ENCODE measurements at regions not wholly inside any gene's neighbourhood (a gene's known extent, or its start where the extent isn't known, plus 50 kb on each side); places are given as distances from the start of the nearest gene placed in this dataset.

DNA sequence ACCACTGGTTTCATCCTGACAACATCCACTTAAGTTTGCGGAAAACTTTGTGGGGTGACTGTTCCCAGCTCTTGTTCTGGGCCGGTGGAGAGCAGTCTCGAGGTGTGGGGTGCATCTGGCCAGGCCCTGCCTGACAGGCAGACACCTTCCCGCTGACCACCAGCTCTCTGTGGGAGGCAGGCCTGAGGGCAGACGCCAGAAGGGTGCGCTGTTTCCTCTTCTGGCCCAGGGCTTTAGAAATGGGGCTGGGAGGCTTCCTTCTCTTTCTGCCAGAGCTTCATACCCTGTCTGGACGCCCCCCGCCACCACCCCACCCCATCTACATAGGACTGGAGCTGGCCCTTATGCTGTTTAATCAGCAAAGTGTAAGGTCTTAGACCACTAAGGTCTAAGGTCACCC is 263.8 kb downstream of the LOXHD1 start:
- no peak for DNase-seq

DNA sequence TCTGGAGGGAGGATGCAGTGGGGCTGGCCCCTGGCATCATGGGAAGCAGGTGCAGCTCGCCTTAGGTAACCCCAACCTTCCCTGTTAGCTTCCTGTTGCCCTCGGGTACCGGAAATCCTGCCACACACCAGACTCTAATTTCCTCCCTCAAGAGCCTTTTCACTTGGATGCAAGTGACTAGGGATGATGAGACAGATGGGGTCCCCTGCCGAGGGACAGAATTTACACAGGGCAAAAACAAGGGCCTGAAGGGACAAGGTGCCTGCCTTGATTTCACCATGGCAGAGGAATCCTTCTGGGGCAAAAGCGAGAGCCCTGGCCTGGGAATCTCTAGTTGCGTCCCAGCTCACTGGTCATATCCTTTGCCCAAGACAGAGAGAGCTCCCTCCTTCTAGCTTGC is 263.1 kb downstream of the LOXHD1 start:
- no peak for DNase-seq

DNA sequence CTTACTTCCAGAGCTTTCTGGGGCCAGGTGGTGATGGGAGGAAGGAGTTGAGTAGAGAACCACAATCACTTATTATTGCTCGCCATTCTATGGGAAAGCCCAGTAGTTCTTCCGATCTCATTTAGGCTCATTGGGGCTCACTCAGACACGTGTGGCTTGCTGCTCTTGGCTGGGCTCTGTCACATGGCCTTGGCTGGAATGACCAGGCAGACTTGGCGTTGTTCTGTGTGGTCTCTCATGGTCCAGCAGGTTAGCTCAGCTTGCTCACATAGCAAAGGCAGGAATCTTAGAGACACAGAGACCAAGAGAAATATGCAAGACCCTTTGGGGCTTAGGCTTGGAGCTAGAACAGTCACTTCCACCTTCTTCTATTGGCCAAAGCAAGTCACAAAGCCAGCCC is 261.2 kb downstream of the LOXHD1 start:
- DNase-seq: no peak

DNA sequence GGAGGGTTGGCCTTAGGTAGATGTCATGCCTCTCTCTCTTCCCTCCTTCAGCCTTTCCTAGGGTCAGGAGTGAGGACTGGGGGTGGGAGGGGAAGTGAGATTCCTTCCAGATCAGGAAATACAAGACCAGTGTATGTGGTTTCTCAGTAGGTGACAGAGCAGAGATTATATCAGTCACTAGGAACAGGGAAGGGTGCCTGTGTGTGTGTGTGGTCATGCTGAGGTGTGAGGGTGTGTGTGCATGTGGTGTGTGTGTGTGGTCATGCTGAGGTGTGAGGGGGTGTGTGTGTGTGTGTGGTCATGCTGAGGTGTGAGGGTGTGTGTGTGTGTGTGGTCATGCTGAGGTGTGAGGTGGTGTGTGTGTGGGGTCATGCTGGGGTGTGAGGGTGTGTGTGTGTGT is 259.8 kb downstream of the LOXHD1 start:
- no peak for DNase-seq

DNA sequence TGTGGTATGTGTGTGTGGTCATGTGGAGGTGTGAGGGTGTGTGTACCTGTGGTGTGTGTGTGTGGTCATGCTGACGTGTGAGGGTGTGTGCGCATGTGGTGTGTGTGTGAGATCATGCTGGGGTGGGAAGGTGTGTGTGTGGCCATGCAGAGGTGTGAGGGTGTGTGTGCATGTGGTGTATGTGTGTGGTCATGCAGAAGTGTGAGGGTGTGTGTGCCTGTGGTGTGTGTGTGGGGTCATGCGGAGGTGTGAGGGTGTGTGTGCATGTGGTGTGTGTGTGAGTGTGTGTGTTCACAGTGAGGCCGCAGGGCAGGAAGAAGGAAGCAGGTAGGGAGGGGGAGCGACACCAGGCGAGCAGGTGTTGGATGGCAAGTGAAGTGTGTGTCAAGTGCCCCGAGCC is 259.0 kb downstream of the LOXHD1 start:
- no peak for DNase-seq

DNA sequence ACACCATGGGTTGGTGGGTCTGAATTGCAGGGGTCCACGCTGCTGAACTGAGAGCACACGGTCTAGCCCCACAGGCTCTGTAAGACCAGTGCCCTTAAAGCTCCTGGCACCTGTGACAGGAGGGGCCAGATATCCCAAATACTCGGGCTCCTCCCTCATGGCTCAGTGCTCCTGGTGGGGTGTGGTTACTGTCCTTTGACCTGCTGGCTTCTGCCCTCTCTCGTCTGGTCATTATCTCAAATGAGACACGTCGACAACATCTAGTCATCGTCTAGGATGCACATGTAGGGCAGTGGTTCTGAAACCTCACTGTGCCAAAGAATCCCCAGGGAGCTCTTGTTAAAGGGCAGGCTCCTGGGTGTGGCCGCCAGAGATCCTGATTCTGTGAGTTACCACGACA is 258.4 kb downstream of the LOXHD1 start:
- DNase-seq: no peak

DNA sequence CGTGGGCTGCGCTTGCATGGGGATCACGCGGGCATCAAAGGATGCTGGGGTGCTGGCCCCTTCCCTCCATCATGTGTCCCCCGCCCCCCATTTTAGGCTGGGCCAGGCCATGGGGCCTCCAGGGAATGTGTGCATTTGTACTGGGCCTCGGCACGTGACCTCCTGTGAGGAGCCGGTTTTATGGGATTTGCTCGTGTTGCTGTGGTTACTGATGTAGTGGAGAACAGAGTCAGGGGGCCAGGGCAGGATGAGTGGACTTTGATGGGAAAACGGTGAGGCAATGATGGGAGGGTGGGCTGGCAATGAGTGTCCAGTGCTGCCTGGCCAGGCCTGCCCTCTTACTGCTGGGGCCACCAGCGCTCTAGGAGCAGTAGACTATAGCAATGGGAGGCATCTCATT is 257.7 kb downstream of the LOXHD1 start:
- no peak for DNase-seq

DNA sequence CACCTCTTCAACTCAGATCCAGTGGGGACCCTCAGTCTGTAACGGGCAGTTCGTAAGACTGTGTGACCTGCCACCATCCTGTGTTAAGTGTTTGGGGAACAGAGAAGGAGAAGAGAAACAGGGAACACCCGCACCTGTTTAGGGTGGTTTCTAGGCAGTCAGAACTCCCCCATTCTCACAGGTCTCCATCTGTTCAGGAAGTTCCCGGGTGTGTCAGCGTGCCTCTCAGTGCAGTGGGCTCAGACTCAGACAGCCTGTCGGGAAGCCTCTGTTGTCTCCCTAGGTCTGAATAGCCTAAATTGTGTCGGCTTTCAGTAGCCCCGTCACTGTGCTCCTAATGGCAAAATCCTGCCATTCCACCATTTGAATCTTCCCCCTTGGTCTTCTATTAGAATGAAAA is 256.6 kb downstream of the LOXHD1 start:
- DNase-seq: no peak

DNA sequence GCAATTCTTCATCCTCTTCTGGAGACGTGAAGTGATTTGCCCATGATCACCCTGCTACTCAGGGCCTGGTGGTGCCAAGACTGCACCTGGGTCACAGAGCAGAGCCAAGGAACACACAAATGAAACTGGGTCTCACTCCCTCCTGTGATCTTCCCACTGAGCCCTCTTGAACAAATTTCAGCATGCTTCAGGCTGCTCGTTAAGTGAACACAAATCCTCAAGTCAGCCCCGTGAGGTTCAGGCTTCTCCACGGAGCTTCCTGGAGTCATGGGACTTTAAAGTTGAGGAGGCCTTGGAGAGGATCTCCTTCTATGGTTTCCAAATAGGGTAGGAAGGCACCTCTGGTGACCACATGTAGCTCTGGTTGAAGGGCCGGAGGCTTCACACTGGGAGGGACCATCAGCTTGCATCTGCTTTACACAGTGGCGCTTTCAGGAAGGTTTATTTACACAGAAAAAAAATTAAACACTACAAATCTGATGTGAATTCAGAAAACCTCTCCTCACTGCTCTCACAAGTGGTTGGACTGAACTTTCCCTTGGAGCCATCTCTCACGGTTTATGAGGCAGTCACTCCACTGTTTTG is 255.4 kb downstream of the LOXHD1 start:
- no peak for DNase-seq

DNA sequence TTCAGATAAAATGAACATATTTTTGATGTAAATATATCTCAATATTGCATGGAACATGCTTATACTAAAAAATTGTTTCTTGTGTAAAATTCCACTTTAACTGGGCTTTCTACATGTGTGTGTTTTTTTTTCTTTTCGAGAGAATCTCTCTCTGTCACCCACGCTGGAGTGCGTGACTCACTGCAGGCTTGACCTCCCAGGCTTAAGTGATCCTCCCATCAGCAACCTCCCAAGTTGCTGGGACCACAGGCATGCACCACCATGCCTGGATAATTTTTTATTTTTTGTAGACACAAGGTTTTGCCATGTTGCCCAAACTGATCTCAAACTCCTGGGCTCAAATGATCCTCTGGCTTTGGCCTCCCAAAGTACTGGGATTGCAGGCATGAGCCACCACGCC is 254.6 kb downstream of the LOXHD1 start:
- no peak for DNase-seq

DNA sequence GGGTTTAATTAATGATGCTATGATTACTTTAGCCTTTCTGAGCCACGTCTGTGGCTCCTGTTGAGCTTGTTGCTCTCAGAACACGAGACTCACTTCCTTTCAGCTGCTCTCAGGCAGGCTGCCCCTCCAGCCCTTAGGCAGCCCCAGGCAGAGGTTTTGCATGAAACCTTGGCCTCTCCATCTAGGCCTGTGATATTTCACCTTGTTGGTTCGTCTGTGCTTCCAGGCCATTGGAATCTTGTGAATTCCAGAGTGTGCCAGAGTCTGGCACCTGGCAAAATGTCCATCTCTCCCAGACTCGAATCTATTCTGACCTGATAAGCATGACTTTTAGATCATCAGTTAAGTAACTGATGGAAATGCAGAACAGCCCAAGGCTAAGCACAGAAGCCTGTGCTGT is 254.1 kb downstream of the LOXHD1 start:
- no peak for DNase-seq

DNA sequence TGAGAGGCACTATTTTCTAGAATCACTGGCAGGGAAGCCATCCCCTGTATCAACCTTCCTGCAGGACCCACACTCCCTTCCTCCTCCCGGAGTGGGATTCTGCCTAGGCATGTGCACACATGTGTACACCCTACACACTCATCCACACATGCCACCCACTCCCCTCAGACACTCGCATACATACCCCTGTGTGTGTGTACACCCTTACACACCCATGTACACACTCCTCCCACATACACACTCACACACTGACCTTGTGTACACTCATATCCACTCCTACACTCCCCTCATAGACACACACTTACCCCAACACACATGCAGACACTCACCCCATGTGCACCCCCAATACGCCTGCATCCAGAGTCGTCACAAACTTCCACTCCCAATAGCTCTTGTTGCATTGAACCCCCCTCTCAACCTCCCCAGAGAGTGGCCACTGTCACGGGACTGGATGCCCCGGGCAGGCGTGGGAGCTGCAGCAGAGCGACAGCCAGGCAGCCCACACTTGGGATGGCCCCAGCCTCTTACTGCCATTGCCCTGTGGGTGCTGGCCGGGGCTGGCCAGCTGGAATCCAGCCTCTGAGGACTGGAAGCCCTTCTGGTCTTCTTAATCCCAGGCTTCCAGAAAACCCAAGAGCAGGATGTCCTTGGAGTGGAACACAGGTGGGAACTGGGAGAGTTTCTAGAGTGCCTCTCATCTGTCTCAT is 251.0 kb downstream of the LOXHD1 start:
- DNase-seq: no peak

DNA sequence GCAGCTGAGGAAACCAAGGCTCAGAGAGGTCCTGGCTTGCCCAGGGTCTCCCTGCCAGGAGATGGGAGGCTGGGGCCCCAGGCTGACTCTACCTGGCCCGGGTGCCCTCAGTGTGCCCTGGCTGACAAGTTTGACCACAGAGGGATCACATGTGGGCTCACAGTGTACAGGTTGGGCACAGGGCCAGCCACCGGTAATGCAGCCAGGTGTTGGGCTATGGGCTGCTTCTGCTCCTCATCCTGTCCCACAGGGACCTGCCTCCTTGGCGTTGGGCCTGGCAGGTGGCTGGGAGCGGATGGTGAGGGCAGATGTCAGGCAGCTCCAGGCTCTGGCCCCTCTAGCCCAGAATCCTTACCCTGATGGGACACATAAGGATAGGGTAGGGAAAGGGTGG is 250.5 kb downstream of the LOXHD1 start:
- DNase-seq: no peak

DNA sequence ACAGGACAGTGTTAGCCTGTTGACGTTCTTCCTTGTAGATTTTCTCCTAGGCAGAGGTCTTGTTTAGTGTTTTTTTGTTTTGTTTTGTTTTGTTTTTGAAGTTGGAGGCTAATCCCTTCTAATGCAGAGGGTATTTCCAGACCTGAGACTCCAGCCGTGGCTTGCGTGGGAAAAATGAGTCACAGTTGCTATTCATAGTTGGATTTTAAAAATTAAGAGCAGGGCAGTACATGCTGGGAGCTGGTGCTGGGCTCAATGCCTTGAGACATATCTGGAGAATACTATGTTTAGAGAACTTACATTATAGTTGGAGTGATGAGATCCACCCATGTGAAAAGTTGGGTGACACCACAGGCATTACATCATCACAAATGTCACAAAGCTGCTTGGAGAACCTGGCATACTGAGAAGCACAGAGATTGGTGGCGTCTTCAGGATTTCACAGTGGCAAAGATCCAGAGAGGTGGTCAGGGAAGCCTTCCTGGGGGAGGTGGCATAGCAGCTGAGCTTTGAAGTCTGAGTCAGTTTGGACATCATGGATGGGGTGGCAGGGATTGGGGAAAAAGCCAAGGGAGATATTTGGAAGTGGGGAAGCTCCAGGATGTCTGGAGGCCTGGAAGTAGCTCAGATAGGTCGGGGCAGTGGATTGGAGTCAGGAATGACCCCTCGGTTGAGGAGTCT is 249.4 kb downstream of the LOXHD1 start:
- DNase-seq: no peak

DNA sequence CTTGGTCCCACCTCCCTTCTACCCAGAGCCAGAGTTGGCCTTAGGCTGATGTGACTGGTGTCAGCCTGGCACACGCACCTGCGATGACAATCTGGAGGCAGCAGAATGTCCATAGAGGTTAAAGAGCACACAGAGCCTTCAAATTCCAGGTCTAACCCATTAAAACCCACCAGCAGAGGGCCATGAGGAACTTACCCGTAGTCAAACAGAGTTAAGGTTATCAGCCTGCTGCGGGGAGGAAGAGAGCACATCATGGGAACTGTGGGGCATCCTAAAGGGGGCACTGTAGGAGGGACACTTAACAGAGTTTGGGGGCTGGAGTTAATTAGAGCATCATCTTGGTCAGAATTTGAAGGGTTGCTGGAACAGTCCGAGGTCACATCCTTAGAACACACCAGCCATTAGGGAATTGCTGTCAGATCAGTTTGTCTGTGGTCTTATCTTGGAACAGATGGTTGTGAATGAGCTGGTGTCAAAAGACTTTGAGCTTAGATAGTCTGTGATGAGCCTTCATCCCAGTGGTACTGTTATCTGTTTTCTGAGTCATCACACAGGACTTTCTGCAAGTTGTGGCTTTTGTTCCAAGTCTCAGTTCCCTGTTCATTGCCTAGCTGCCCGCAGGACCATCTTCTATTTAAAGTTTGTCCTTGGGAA is 248.6 kb downstream of the LOXHD1 start:
- DNase-seq: no peak

DNA sequence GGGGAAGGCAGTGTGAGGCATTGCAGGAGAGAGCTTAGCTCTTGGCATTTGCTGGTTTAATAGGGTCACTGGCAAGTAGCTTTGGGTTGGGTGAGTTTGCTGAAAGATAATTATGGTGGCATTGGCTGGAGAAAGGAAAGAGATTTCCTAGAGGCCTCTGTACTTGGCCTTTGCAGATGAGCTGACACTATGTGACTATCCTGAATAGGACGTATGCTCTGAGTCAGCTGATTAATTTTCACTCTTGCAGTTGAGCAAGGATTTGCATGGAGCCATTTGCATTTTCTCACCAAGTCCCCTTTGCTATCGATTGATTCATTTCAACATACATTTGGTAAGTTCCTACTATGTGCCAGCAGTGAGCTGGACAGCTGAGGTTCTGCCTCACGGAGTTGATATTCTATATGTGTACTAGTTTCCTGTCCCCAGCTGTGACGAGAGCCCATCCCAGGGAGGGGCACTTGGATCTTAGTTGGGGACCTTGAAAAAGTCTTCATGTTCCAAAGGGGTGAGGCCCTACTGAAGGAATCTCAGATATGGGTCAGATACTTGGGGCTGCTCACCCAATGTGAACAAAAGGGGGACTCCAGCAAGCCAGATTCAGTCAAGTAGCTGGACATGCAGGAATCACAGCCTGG is 245.7 kb downstream of the LOXHD1 start:
- DNase-seq: no peak

DNA sequence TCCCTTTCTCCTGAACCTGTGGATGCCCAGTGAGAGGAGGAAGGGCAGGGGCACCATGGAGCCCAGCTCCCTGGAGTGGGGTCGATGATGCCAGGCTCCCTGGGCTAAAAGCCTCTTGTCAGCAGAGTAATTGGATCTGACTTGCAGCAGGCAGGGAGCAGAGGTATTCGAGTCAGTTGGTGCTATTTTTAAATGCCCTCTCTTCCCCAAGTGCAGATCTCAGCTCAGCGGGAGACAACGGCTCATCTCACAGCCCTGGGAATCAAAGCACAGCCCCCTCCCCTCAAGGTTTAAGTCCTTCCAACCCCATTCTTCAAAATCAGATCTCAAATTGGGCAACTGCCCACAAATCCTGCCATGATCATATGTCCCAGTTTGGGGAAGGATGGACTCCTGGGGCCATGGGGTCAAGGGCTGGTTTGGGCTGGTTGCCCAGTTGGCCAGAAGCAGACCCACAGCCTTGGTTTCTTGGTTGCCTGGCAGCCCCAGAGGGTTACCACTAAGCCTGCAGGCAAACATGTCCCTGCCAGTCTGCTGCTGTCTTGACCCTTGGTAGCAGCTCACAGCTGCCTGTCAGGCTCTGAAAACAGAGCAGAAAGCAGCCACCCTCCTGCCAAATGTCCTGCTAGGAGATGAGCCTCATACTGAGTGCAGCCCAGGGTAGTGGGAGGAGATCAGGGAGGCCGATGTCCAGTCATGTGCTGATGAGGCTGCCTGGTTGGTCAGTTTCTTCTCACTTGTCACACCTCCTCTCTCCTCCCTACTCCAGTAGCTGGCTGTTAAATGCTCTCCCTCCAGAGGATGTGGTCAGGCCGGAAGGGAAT is 244.9 kb downstream of the LOXHD1 start:
- no peak for DNase-seq

DNA sequence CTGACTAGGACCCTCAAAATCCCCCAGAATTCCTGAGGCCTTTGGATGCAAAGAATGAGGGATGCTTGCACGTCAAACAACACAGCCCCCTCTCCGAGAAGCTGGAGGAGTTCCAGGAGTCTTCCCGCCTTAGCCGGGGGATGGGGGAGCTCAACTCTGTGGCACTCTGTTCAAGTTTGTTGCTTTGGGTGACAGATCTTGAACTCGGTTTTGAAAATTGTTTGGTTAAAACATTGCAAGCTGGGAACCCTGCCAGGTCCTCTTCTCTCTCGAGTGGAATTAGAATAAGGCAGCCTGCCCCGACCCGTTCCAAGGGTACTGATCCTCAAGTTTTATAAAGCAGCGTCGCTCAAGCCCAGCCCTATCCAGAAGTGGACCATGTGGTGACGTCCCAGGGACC is 244.1 kb downstream of the LOXHD1 start:
- DNase-seq: no peak

DNA sequence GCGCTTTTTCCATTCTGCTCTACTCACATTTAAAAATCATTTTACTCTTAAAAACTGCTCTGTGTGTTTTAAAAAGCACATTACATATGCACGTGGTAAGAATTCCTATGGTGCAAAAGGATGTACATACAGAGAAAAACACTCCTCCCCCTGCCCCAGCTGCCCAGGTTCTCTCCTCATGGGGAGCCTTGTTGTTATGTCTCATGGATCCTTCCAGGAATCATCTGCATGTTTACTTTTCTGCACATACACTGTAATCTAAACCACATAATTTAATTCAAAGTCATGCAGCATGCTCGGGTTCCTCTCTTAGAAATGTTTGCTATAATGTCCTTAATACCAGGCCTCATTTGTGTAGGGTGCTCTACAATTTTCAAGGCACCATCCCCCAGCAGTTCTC is 243.3 kb downstream of the LOXHD1 start:
- no peak for DNase-seq

DNA sequence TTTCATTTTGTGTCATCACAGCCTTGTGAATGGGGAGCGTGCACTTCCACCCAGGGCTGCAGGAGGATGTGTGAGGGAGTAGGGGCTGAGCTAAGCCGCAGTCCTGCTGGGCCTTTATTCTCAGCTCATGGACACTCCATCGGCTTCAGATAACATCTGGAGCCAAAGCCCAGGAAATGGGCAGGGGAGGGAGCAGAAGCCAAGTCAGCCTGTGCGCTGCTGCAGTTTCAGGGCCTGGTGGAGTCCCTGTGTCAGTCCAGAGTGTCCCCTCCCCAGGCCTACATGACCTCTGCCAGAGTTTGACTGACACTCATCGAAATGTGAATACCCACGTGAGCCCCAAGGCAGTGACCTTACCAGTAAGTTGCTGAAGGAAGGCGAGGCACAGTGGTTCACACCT is 242.2 kb downstream of the LOXHD1 start:
- no peak for DNase-seq

DNA sequence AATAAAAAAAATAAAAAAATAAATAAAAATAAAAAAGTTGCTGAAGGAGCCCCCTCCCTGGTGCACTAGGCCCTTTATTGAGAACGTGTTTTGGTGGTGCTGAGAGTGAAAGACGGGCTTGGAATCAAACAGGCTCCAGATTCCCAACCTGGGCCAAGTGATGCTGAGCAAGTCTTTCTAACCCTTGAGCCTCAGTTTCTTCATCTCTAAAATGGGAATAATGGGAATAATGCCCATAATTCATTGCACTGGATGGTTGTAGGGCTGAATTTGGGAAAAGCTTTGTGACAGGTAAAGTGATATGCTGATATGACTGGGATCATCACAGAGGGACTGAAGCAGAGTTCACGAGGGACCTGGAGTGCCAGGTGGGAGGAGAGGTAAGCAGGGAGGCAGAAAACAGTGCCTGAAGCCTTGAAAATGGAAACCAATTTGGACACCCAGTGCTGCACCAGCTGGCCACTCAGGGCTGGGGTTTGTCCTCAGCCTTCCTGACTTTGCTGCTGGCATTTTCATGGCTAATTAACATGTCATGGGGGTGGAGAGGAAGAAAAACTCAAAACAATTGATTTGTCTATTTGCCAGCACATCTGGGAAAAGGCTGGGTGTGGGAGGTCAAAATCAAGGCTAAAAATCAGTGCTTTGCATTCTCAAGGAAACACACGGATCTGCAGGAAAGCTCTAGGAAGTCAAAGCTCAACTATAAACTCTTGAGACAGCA is 241.3 kb downstream of the LOXHD1 start:
- no peak for DNase-seq
